Endothelial cell of umbilical vein (primary cell): ENCODE measurements at regions not wholly inside any gene's neighbourhood (a gene's known extent, or its start where the extent isn't known, plus 50 kb on each side); places are given as distances from the start of the nearest gene placed in this dataset.

ENCODE experiments used
- BruUV-seq: library from RNA; stranded (reverse); fragments of 400-500 nt; replicated peaks from 2 replicates; lab custom pipeline; 2021; lab: Mats Ljungman, UMichigan
- CTCF ChIA-PET: fragments of 300-600, 350-600 bp; sonication (Branson Sonifier 250); formaldehyde crosslinking; loops from one replicate; lab custom pipeline; 2021; ENCODE audit warnings: antibody characterized with exemption, inconsistent platforms; lab: Charles Lee
- POLR2A ChIA-PET: fragments of 300-600, 350-600 bp; sonication (Branson Sonifier 250); formaldehyde crosslinking; loops from one replicate; lab custom pipeline; 2021; ENCODE audit warnings: antibody characterized with exemption, inconsistent platforms; lab: Charles Lee
- DNase-seq: peaks from one replicate; pipeline ENCODE4 v3.0.0-alpha.2; 2011; ENCODE audit warnings: low read depth, low spot score
- FAIRE-seq: peaks from 2 replicates; lab custom pipeline; 2011; peaks lifted over from hg19 to GRCh38; lab: Jason Lieb, UNC
- H2AFZ ChIP-seq: 2 replicates; pipeline ENCODE4 v1.6.0; 2012; ENCODE audit warnings: low read depth, low read length, control low read depth, inconsistent platforms
- H3K27ac ChIP-seq: 2 replicates; pipeline ENCODE4 v1.5.1; 2011; ENCODE audit warnings: low read depth, mild to moderate bottlenecking, control low read depth, low read length, moderate library complexity; ENCODE audit not compliant: insufficient read depth
- H3K27me3 ChIP-seq, 2 experiments: 2 replicates each; pipeline versions ENCODE4 v1.6.0 to v1.6.1; 2011; ENCODE audit warnings: low read length in 2 of 2, mixed read lengths in 1 of 2; ENCODE audit not compliant: control insufficient read depth in 2 of 2, insufficient read depth in 2 of 2
- H3K36me3 ChIP-seq, 2 experiments: 2 replicates in 1 of 2; 3 replicates in 1 of 2; pipeline ENCODE4 v1.5.1; 2011; ENCODE audit warnings: low read length in 2 of 2, mild to moderate bottlenecking in 1 of 2, moderate library complexity in 1 of 2; ENCODE audit not compliant: control insufficient read depth in 2 of 2, insufficient read depth in 2 of 2; ENCODE audit errors: extremely low read depth in 1 of 2
- H3K4me1 ChIP-seq: 3 replicates; pipeline ENCODE4 v1.5.1; 2011; ENCODE audit warnings: mild to moderate bottlenecking, low read length; ENCODE audit not compliant: control insufficient read depth, insufficient read depth; ENCODE audit errors: extremely low read depth
- H3K4me2 ChIP-seq: 2 replicates; pipeline ENCODE4 v1.6.1; 2011; ENCODE audit warnings: low read length, control low read depth, mixed read lengths; ENCODE audit not compliant: insufficient read depth
- H3K4me3 ChIP-seq, 3 experiments: fragments of 200-600 bp in 1 of 3; sonication (generic), shearing (Covaris generic) in 1 of 3; replicated peaks in 1 of 3; 2 replicates each; pipeline ENCODE4 v1.5.1; 2011 to 2016; ENCODE audit warnings: control low read depth in 3 of 3, low read length in 3 of 3, mild to moderate bottlenecking in 2 of 3, inconsistent platforms in 1 of 3, low read depth in 1 of 3, moderate library complexity in 1 of 3; ENCODE audit not compliant: insufficient read depth in 1 of 3
- H3K79me2 ChIP-seq: 2 replicates; pipeline ENCODE4 v1.6.0; 2012; ENCODE audit warnings: low read length, inconsistent platforms; ENCODE audit not compliant: control insufficient read depth, insufficient read depth
- H3K9ac ChIP-seq: replicated peaks from 2 replicates; pipeline ENCODE3; 2011; ENCODE audit warnings: low read length, control low read depth; ENCODE audit not compliant: insufficient read depth; ENCODE audit errors: extremely low read depth
- H3K9me1 ChIP-seq: replicated peaks from 3 replicates; pipeline ENCODE4 v1.6.0; 2011; ENCODE audit warnings: mild to moderate bottlenecking, low read length; ENCODE audit not compliant: control insufficient read depth, insufficient read depth; ENCODE audit errors: extremely low read depth
- H3K9me3 ChIP-seq: replicated peaks from 2 replicates; pipeline ENCODE4 v1.5.1; 2012; ENCODE audit warnings: low read length, inconsistent platforms; ENCODE audit not compliant: control insufficient read depth, insufficient read depth
- H4K20me1 ChIP-seq: replicated peaks from 2 replicates; pipeline ENCODE3; 2011; ENCODE audit warnings: mild to moderate bottlenecking, low read length; ENCODE audit not compliant: control insufficient read depth, insufficient read depth; ENCODE audit errors: extremely low read depth
- EZH2 ChIP-seq: IDR thresholded peaks from 2 replicates; pipeline ENCODE4 v1.6.1; 2012; ENCODE audit warnings: borderline replicate concordance, low read depth, mild to moderate bottlenecking, moderate library complexity, low read length, inconsistent platforms; ENCODE audit not compliant: severe bottlenecking
- FOS ChIP-seq: IDR thresholded peaks from 2 replicates; pipeline ENCODE4 v1.6.1; 2011; ENCODE audit warnings: mild to moderate bottlenecking, low read length, moderate library complexity, borderline replicate concordance; ENCODE audit not compliant: insufficient read depth
- GATA2 ChIP-seq: IDR thresholded peaks from 2 replicates; pipeline ENCODE4 v1.7.0; 2011; ENCODE audit warnings: low read depth, mild to moderate bottlenecking, moderate library complexity, mixed read lengths, low read length; ENCODE audit not compliant: insufficient read length, insufficient read depth
- JUN ChIP-seq: IDR thresholded peaks from 2 replicates; pipeline ENCODE4 v1.6.1; 2011; ENCODE audit warnings: borderline replicate concordance, low read depth; ENCODE audit not compliant: insufficient read length, insufficient read depth
- MYC ChIP-seq: IDR thresholded peaks from one replicate; pipeline ENCODE4 v1.6.1; 2011; ENCODE audit warnings: mild to moderate bottlenecking, low read depth, low read length
- POLR2A ChIP-seq: IDR thresholded peaks from 2 replicates; pipeline ENCODE4 v1.6.1; 2012; ENCODE audit warnings: low read depth, mild to moderate bottlenecking, control low read depth, low read length
- POLR2AphosphoS5 ChIP-seq: IDR thresholded peaks from 2 replicates; pipeline ENCODE4 v1.6.1; 2012; ENCODE audit warnings: low read depth, mild to moderate bottlenecking, control low read depth, low read length, moderate library complexity; ENCODE audit not compliant: insufficient read depth
- dilution Hi-C: fragments of 300-500 bp; cut with MboI; formaldehyde crosslinking; loops from one replicate; pipeline ENCODE4 v1.15.0; 2019; ENCODE audit warnings: low sequenced_read_pairs; ENCODE audit not compliant: extremely low pct_ligation_motif_present
- intact Hi-C: fragments of 100-400 bp; cut with micrococcal nuclease; formaldehyde crosslinking; loops from one replicate; pipeline ENCODE4 v1.10.0; 2022
- TF ChIP-seq, protein P1 (sequence below), 2 donors: IDR thresholded peaks; 1 replicate in 1 of 2; 2 replicates in 1 of 2; pipeline ENCODE4 v1.5.1; 2011; ENCODE audit warnings: low read length in 2 of 2, mild to moderate bottlenecking in 2 of 2, moderate library complexity in 2 of 2, control low read depth in 1 of 2, inconsistent platforms in 1 of 2, low read depth in 1 of 2; ENCODE audit not compliant: insufficient read depth in 1 of 2; ENCODE audit errors: extremely low read depth in 1 of 2
- TF ChIP-seq, protein P2 (sequence below): IDR thresholded peaks from 2 replicates; pipeline ENCODE4 v1.6.1; 2011; ENCODE audit not compliant: insufficient read depth, insufficient read length

GRCh38 chr15:84112025-84112424 is 123.5 kb upstream of the GOLGA6L4 start:
- Histone ChIP-seq H3K9me1 (no peaks in the 10 kb centered on the region), H4K20me1 (no peaks in the 10 kb centered on the region), H3K4me3 (no peak overlapping the region), H3K36me3 (no peaks in the 10 kb centered on the region), H3K27ac (no peak overlapping the region), H3K4me1 (no peaks in the 10 kb centered on the region), H3K4me2 (no peak overlapping the region), H3K9ac (no peak overlapping the region), H3K9me3 (no peaks in the 10 kb centered on the region), H2AFZ (no peak overlapping the region), H3K79me2 (no peaks in the 10 kb centered on the region), H3K27me3 (no peaks in the 10 kb centered on the region)
- POLR2A ChIA-PET: no interaction called here
- DNase-seq (no peak), FAIRE-seq (no peak)
- no TSS peak for BruUV-seq
- dilution Hi-C loops (no loop called here), intact Hi-C loops (no loop called here)
- peak; percentile 30 for TF ChIP-seq JUN
- no peak for TF ChIP-seq POLR2A
- no peak for TF ChIP-seq FOS
- no peak for TF ChIP-seq POLR2AphosphoS5
- TF ChIP-seq GATA2: no peak
- TF ChIP-seq, protein P1, sequence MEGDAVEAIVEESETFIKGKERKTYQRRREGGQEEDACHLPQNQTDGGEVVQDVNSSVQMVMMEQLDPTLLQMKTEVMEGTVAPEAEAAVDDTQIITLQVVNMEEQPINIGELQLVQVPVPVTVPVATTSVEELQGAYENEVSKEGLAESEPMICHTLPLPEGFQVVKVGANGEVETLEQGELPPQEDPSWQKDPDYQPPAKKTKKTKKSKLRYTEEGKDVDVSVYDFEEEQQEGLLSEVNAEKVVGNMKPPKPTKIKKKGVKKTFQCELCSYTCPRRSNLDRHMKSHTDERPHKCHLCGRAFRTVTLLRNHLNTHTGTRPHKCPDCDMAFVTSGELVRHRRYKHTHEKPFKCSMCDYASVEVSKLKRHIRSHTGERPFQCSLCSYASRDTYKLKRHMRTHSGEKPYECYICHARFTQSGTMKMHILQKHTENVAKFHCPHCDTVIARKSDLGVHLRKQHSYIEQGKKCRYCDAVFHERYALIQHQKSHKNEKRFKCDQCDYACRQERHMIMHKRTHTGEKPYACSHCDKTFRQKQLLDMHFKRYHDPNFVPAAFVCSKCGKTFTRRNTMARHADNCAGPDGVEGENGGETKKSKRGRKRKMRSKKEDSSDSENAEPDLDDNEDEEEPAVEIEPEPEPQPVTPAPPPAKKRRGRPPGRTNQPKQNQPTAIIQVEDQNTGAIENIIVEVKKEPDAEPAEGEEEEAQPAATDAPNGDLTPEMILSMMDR (IDR thresholded peaks at IDR 0.05; ENCODE audit: extremely low read depth in 1 of 2, insufficient read depth in 1 of 2, low read depth in 1 of 2, low read length in 2 of 2): no peak
- TF ChIP-seq, protein P2, sequence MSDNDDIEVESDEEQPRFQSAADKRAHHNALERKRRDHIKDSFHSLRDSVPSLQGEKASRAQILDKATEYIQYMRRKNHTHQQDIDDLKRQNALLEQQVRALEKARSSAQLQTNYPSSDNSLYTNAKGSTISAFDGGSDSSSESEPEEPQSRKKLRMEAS: no peak
- TF ChIP-seq EZH2: no peak
- TF ChIP-seq MYC: no peak
- CTCF ChIA-PET: no interaction called here
